ENCODE measurements at regions not wholly inside any gene's neighbourhood (a gene's known extent, or its start where the extent isn't known, plus 50 kb on each side); places are given as distances from the start of the nearest gene placed in this dataset.

- Histone ChIP-seq H3K4me2 (ENCODE audit: low read length) (no peak overlapping the region), H3K36me3 (ENCODE audit: control insufficient read depth in 1 of 2, insufficient read depth in 2 of 2, low read length in 2 of 2) (no peaks in the 10 kb centered on the region), H3K9ac (ENCODE audit: low read length) (no peak overlapping the region), H3K27ac (ENCODE audit: low read depth, low read length) (no peak overlapping the region), H4K20me1 (ENCODE audit: insufficient read depth) (no peaks in the 10 kb centered on the region), H3K4me3 (replicated peaks in 1 of 2; ENCODE audit: low read depth in 1 of 2, low read length in 2 of 2) (no peak overlapping the region), H3K79me2 (ENCODE audit: insufficient read depth, low read length) (no peaks in the 10 kb centered on the region), H3K27me3 (ENCODE audit: insufficient read depth, low read length) (no peaks in the 10 kb centered on the region), H3K9me2 (ENCODE audit: insufficient read depth) (no peaks in the 10 kb centered on the region), H2AFZ (ENCODE audit: low read depth, low read length, poor library complexity, severe bottlenecking) (no peak overlapping the region), H3K4me1 (ENCODE audit: control insufficient read depth in 1 of 2, insufficient read depth in 2 of 2, low read length in 2 of 2) (no peaks in the 10 kb centered on the region), H3K9me3 (ENCODE audit: control insufficient read depth in 1 of 2, insufficient read depth in 1 of 2, low read depth in 1 of 2, low read length in 2 of 2) (no peaks in the 10 kb centered on the region)
- no TSS peak for BruUV-seq (replicated peaks)
- ChIA-PET RAD21 (ENCODE audit: low non-redundant PET in 1 of 2, low total read pairs in 2 of 2, uncharacterized antibody in 2 of 2, unreplicated experiment in 2 of 2) (no interaction called here), POLR2A (no interaction called here), CTCF (no interaction called here)
- no peak for DNase-seq (ENCODE audit: low read depth, low spot score)
- ATAC-seq = no peak
- TF ChIP-seq CEBPB (IDR thresholded peaks at IDR 0.05; ENCODE audit: low read depth) = no peak
- TF ChIP-seq YY1 (IDR thresholded peaks at IDR 0.05; ENCODE audit: extremely low read depth, insufficient replicate concordance, low read depth, low read length) = no peak
- TF ChIP-seq EZH2phosphoT487 (IDR thresholded peaks at IDR 0.05; ENCODE audit: borderline replicate concordance) = no peak
- TF ChIP-seq POLR2A (IDR thresholded peaks at IDR 0.05; ENCODE audit: borderline replicate concordance, extremely low read depth, insufficient read depth, insufficient read length) = no peak
- TF ChIP-seq ZBTB33 (IDR thresholded peaks at IDR 0.05; ENCODE audit: extremely low read depth, insufficient replicate concordance, low read length) = no peak
- TF ChIP-seq CBX3 (IDR thresholded peaks at IDR 0.05; ENCODE audit: low read depth) = no peak
- intact Hi-C loops (cut with micrococcal nuclease) = no loop called here
Observed at GRCh38 chr2:146597291-146597690, 1247.5 kb upstream of the ACVR2A start.

- CTCF ChIA-PET = no interaction called here
- no peak for TF ChIP-seq EZH2phosphoT487 (IDR thresholded peaks at IDR 0.05; ENCODE audit: borderline replicate concordance)
- no peak for TF ChIP-seq EZH2 (IDR thresholded peaks at IDR 0.05)
- no peak for TF ChIP-seq SIN3A (IDR thresholded peaks at IDR 0.05; ENCODE audit: low read depth)
- no peak for TF ChIP-seq ATF3 (IDR thresholded peaks at IDR 0.05)
- TF ChIP-seq TCF7L2 (IDR thresholded peaks at IDR 0.05; ENCODE audit: borderline replicate concordance, extremely low read depth, insufficient read depth, insufficient read length) = no peak
- no peak for TF ChIP-seq POLR2AphosphoS5 (IDR thresholded peaks at IDR 0.05; ENCODE audit: low read depth, low read length)
- no peak for TF ChIP-seq ELF1 (IDR thresholded peaks at IDR 0.05; ENCODE audit: borderline replicate concordance, low read depth)
Observed at GRCh38 chr2:146591908-146592307, 1252.9 kb upstream of the ACVR2A start.

More at GRCh38 chr2:146591908-146592307, 1252.9 kb upstream of the ACVR2A start:
- Histone ChIP-seq H3K27ac (ENCODE audit: low read depth, low read length) (no peak overlapping the region), H3K9me3 (ENCODE audit: control insufficient read depth in 1 of 2, insufficient read depth in 1 of 2, low read depth in 1 of 2, low read length in 2 of 2) (no peaks in the 10 kb centered on the region), H2AFZ (ENCODE audit: low read depth, low read length, poor library complexity, severe bottlenecking) (no peak overlapping the region), H3K4me1 (ENCODE audit: control insufficient read depth in 1 of 2, insufficient read depth in 2 of 2, low read length in 2 of 2) (no peaks in the 10 kb centered on the region), H3K4me3 (replicated peaks in 1 of 2; ENCODE audit: low read depth in 1 of 2, low read length in 2 of 2) (no peak overlapping the region), H4K20me1 (ENCODE audit: insufficient read depth) (no peaks in the 10 kb centered on the region), H3K4me2 (ENCODE audit: low read length) (no peak overlapping the region), H3K9ac (ENCODE audit: low read length) (no peak overlapping the region), H3K79me2 (ENCODE audit: insufficient read depth, low read length) (no peaks in the 10 kb centered on the region), H3K9me2 (ENCODE audit: insufficient read depth) (no peaks in the 10 kb centered on the region), H3K36me3 (ENCODE audit: control insufficient read depth in 1 of 2, insufficient read depth in 2 of 2, low read length in 2 of 2) (no peaks in the 10 kb centered on the region), H3K27me3 (ENCODE audit: insufficient read depth, low read length) (no peaks in the 10 kb centered on the region)
- DNase-seq (ENCODE audit: low read depth, low spot score) (no peak), ATAC-seq (no peak)
- ChIA-PET RAD21 (ENCODE audit: low non-redundant PET in 1 of 2, low total read pairs in 2 of 2, uncharacterized antibody in 2 of 2, unreplicated experiment in 2 of 2) (no interaction called here), POLR2A (no interaction called here)
- intact Hi-C loops (cut with micrococcal nuclease) = no loop called here
- no TSS peak for BruUV-seq (replicated peaks)
